ENCODE measurements at regions not wholly inside any gene's neighbourhood (a gene's known extent, or its start where the extent isn't known, plus 50 kb on each side); places are given as distances from the start of the nearest gene placed in this dataset.

DNA sequence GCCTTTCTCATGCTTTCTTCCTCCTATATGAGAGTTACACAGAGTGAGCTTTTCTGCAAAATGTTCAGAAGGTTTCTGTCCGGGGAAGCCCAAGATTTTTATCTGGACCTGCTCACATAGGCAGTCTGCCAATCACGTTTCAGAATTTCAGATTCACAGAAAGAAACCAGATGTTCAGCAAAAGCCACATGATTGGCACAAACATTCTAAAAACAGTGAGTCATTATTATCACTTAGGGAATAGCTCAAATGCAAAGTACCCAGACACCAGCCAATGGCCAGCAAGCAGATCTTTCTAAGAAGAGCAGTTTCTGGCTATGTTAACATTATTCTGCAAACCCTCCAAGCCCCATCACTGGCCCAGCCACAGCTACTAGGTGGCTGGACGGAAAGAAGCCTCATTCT, 1558.5 kb upstream of the TMEM132C start:
- H3K79me2 ChIP-seq (ENCODE audit: control insufficient read depth, insufficient read depth, low read length), result no peaks in the 10 kb centered on the region
- H3K4me1 ChIP-seq (ENCODE audit: control insufficient read depth, insufficient read depth, low read length), result no peaks in the 10 kb centered on the region
- no peak for DNase-seq (ENCODE audit: low read depth, low spot score)
- ChIA-PET RAD21 (ENCODE audit: unreplicated experiment) (no interaction called here), CTCF (no interaction called here), POLR2A (no interaction called here), SMC1A (ENCODE audit: uncharacterized antibody, unreplicated experiment) (interaction anchor here (0.5 kb wide), 1 partner anchor 87 kb away, joined by 3 read pairs; no protein-coding TSS in a partner anchor)
- no peak overlapping the region for H3K27ac ChIP-seq (ENCODE audit: control insufficient read depth, insufficient read depth)
- ATAC-seq, result no peak
- intact Hi-C loops (cut with micrococcal nuclease; ENCODE audit: unreplicated experiment) (no loop called here), in situ Hi-C loops (cut with MboI) (no loop called here)
- no peak overlapping the region for H2AFZ ChIP-seq (ENCODE audit: control insufficient read depth, low read depth, low read length)
- no peak overlapping the region for H3K9ac ChIP-seq (ENCODE audit: control insufficient read depth, insufficient read depth, low read length)
- H3K36me3 ChIP-seq (ENCODE audit: control insufficient read depth in 2 of 2, insufficient read depth in 2 of 2, low read length in 1 of 2), result no peaks in the 10 kb centered on the region
- no TSS peak for BruUV-seq (replicated peaks)
- no peaks in the 10 kb centered on the region for H4K20me1 ChIP-seq (ENCODE audit: control insufficient read depth, insufficient read depth)
- H3K4me3 ChIP-seq, result no peak overlapping the region
- no peak for TF ChIP-seq BCLAF1 (IDR thresholded peaks at IDR 0.05)
- no peak for TF ChIP-seq NBN (IDR thresholded peaks at IDR 0.05)
- TF ChIP-seq CBFB (IDR thresholded peaks at IDR 0.05; ENCODE audit: low read depth), result no peak
- no peak for TF ChIP-seq ETV6 (conservative IDR thresholded peaks at IDR 0.05 in 1 of 2, IDR thresholded peaks at IDR 0.05 in 1 of 2; ENCODE audit: borderline replicate concordance in 1 of 2, low read depth in 1 of 2)
- no peak for TF ChIP-seq CBX3 (IDR thresholded peaks at IDR 0.05; ENCODE audit: borderline replicate concordance, low read depth)
- no peak for TF ChIP-seq KDM1A (IDR thresholded peaks at IDR 0.05; ENCODE audit: borderline replicate concordance)
- H3K4me2 ChIP-seq (ENCODE audit: control insufficient read depth, insufficient read depth), result no peak overlapping the region
- FAIRE-seq, result no peak
- H3K9me3 ChIP-seq (replicated peaks; ENCODE audit: control insufficient read depth, insufficient read depth, low read length), result no peaks in the 10 kb centered on the region
- no peaks in the 10 kb centered on the region for H3K27me3 ChIP-seq (replicated peaks in 1 of 2; ENCODE audit: control insufficient read depth in 2 of 2, insufficient read depth in 2 of 2, low read length in 1 of 2)
- 6% methylated on average over 3 of the region's 3 CpGs for WGBS (ENCODE audit: insufficient coverage, insufficient replicate concordance, low lambda C conversion rate, missing lambda C conversion rate)

DNA sequence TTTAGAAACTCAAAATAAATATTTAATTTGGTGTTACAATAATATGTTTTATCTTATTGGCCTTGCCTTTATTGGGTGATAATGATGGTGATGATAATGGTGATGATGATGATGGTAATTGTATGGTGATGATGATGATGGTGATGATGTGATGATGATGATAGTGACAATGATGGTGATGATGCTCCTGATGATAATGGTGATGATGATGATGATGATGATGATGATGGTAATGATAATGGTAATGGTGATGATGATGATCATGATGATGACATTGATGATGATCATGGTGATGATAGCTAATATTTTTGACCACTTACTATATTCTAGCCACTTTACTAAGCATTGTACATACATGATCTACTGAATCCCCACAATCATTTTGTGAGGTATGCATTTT, 1548.6 kb upstream of the TMEM132C start:
- Histone ChIP-seq H3K79me2 (ENCODE audit: control insufficient read depth, insufficient read depth, low read length) (no peaks in the 10 kb centered on the region), H3K9me3 (replicated peaks; ENCODE audit: control insufficient read depth, insufficient read depth, low read length) (no peaks in the 10 kb centered on the region), H3K4me3 (no peak overlapping the region), H3K27me3 (replicated peaks in 1 of 2; ENCODE audit: control insufficient read depth in 2 of 2, insufficient read depth in 2 of 2, low read length in 1 of 2) (no peaks in the 10 kb centered on the region), H3K9ac (ENCODE audit: control insufficient read depth, insufficient read depth, low read length) (no peak overlapping the region), H3K4me1 (ENCODE audit: control insufficient read depth, insufficient read depth, low read length) (no peaks in the 10 kb centered on the region), H2AFZ (ENCODE audit: control insufficient read depth, low read depth, low read length) (no peak overlapping the region), H3K27ac (ENCODE audit: control insufficient read depth, insufficient read depth) (no peak overlapping the region), H3K4me2 (ENCODE audit: control insufficient read depth, insufficient read depth) (no peak overlapping the region), H4K20me1 (ENCODE audit: control insufficient read depth, insufficient read depth) (no peaks in the 10 kb centered on the region), H3K36me3 (ENCODE audit: control insufficient read depth in 2 of 2, insufficient read depth in 2 of 2, low read length in 1 of 2) (no peaks in the 10 kb centered on the region)
- POLR2A ChIA-PET, result no interaction called here
- in situ Hi-C loops (cut with MboI) (no loop called here), intact Hi-C loops (cut with micrococcal nuclease; ENCODE audit: unreplicated experiment) (no loop called here)
- no peak for ATAC-seq
- RAD21 ChIA-PET (ENCODE audit: unreplicated experiment), result no interaction called here
- SMC1A ChIA-PET (ENCODE audit: uncharacterized antibody, unreplicated experiment), result no interaction called here
- FAIRE-seq, result peak; percentile 44
- no TSS peak for BruUV-seq (replicated peaks)
- no peak for DNase-seq (ENCODE audit: low read depth, low spot score)
- CTCF ChIA-PET, result no interaction called here
- TF ChIP-seq, protein P1, sequence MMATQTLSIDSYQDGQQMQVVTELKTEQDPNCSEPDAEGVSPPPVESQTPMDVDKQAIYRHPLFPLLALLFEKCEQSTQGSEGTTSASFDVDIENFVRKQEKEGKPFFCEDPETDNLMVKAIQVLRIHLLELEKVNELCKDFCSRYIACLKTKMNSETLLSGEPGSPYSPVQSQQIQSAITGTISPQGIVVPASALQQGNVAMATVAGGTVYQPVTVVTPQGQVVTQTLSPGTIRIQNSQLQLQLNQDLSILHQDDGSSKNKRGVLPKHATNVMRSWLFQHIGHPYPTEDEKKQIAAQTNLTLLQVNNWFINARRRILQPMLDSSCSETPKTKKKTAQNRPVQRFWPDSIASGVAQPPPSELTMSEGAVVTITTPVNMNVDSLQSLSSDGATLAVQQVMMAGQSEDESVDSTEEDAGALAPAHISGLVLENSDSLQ (IDR thresholded peaks at IDR 0.05), result no peak
- TF ChIP-seq ETV6 (conservative IDR thresholded peaks at IDR 0.05 in 1 of 2, IDR thresholded peaks at IDR 0.05 in 1 of 2; ENCODE audit: borderline replicate concordance in 1 of 2, low read depth in 1 of 2) (no peak), RELB (IDR thresholded peaks at IDR 0.05; ENCODE audit: low read depth) (no peak), JUND (IDR thresholded peaks at IDR 0.05; ENCODE audit: low read depth, low read length) (no peak), CBX3 (IDR thresholded peaks at IDR 0.05; ENCODE audit: borderline replicate concordance, low read depth) (no peak), PML (IDR thresholded peaks at IDR 0.05; ENCODE audit: low read length) (no peak), SKIL (IDR thresholded peaks at IDR 0.05; ENCODE audit: low read depth, poor library complexity, severe bottlenecking) (no peak)
